Urothelium cell line (cell line): ENCODE measurements at regions not wholly inside any gene's neighbourhood (a gene's known extent, or its start where the extent isn't known, plus 50 kb on each side); places are given as distances from the start of the nearest gene placed in this dataset.

ENCODE experiments used
- DNase-seq: peaks from one replicate; pipeline ENCODE4 v3.0.0; 2011; ENCODE audit warnings: low spot score, mixed read lengths
- FAIRE-seq: peaks from 2 replicates; lab custom pipeline; 2011; peaks lifted over from hg19 to GRCh38; lab: Jason Lieb, UNC

- no peak for FAIRE-seq
- no peak for DNase-seq
Observed at GRCh38 chr5:135236228-135236907, 162.7 kb downstream of the MACROH2A1 start.

GRCh38 chr5:135235551-135236227, 163.3 kb downstream of the MACROH2A1 start:
- DNase-seq: no peak
- no peak for FAIRE-seq

GRCh38 chr5:135234666-135235401, 164.2 kb downstream of the MACROH2A1 start:
- DNase-seq (no peak), FAIRE-seq (no peak)

- DNase-seq (no peak), FAIRE-seq (no peak)
Observed at GRCh38 chr5:135234242-135234641, 164.8 kb downstream of the MACROH2A1 start.

- no peak for DNase-seq
- FAIRE-seq: no peak
Observed at GRCh38 chr5:135233477-135233876, 165.6 kb downstream of the MACROH2A1 start.

- no peak for FAIRE-seq
- DNase-seq: no peak
Observed at GRCh38 chr5:135232958-135233357, 166.1 kb downstream of the MACROH2A1 start.

- FAIRE-seq (no peak), DNase-seq (no peak)
Observed at GRCh38 chr5:135231289-135231688, 167.7 kb downstream of the MACROH2A1 start.

- FAIRE-seq: no peak
- DNase-seq: no peak
Observed at GRCh38 chr5:135230251-135230925, 168.6 kb downstream of the MACROH2A1 start.

- no peak for DNase-seq
Observed at GRCh38 chr5:135229679-135230132, 169.3 kb downstream of the MACROH2A1 start.

GRCh38 chr5:135229122-135229521, 169.9 kb downstream of the MACROH2A1 start:
- DNase-seq (no peak), FAIRE-seq (no peak)

More at GRCh38 chr5:135229679-135230132, 169.3 kb downstream of the MACROH2A1 start:
- FAIRE-seq: no peak

GRCh38 chr5:135228222-135228621, 170.8 kb downstream of the MACROH2A1 start:
- DNase-seq (no peak), FAIRE-seq (no peak)

GRCh38 chr5:135227064-135228022, 171.7 kb downstream of the MACROH2A1 start:
- FAIRE-seq: no peak
- no peak for DNase-seq

- DNase-seq (no peak), FAIRE-seq (no peak)
Observed at GRCh38 chr5:135225856-135226560, 173.0 kb downstream of the MACROH2A1 start.

GRCh38 chr5:135223891-135224625, 175.0 kb downstream of the MACROH2A1 start:
- DNase-seq (no peak), FAIRE-seq (no peak)

GRCh38 chr5:135223404-135223803, 175.6 kb downstream of the MACROH2A1 start:
- FAIRE-seq: no peak
- no peak for DNase-seq

- FAIRE-seq: no peak
- no peak for DNase-seq
Observed at GRCh38 chr5:135222771-135223170, 176.3 kb downstream of the MACROH2A1 start.

GRCh38 chr5:135222171-135222681, 176.8 kb downstream of the MACROH2A1 start:
- FAIRE-seq (no peak), DNase-seq (no peak)

- FAIRE-seq: no peak
Observed at GRCh38 chr5:135221696-135222095, 177.3 kb downstream of the MACROH2A1 start.

GRCh38 chr5:135221187-135221473, 177.9 kb downstream of the MACROH2A1 start:
- FAIRE-seq (no peak), DNase-seq (no peak)

More at GRCh38 chr5:135221696-135222095, 177.3 kb downstream of the MACROH2A1 start:
- no peak for DNase-seq
